CD14-positive monocyte (primary cell): ENCODE measurements at regions not wholly inside any gene's neighbourhood (a gene's known extent, or its start where the extent isn't known, plus 50 kb on each side); places are given as distances from the start of the nearest gene placed in this dataset.

Experiments
- DNase-seq, 3 donors: peaks; one replicate each; pipeline ENCODE4 v3.0.0-alpha.2; 2011 to 2022
- H2AFZ ChIP-seq: 2 replicates; pipeline ENCODE4 v1.6.0; 2012; ENCODE audit warnings: mild to moderate bottlenecking, low read depth, low read length, inconsistent platforms; ENCODE audit not compliant: insufficient read depth, poor library complexity, severe bottlenecking
- H3K27ac ChIP-seq, 2 donors: 1 replicate in 1 of 2; 2 replicates in 1 of 2; pipeline ENCODE4 v1.5.1; 2012 to 2013; ENCODE audit warnings: low read length in 2 of 2, control low read depth in 1 of 2, inconsistent platforms in 1 of 2, low read depth in 1 of 2, mild to moderate bottlenecking in 1 of 2
- H3K27me3 ChIP-seq, 2 donors: one replicate each; pipeline versions ENCODE4 v1.6.0 to v1.6.1; 2011 to 2013; ENCODE audit warnings: low read length in 2 of 2; ENCODE audit not compliant: control insufficient read depth in 2 of 2, insufficient read depth in 2 of 2
- H3K36me3 ChIP-seq, 2 donors: replicated peaks in 1 of 2; 1 replicate in 1 of 2; 2 replicates in 1 of 2; pipeline versions ENCODE4 v1.5.1 to v1.6.1; 2012 to 2013; ENCODE audit warnings: low read length in 2 of 2, control low read depth in 1 of 2, inconsistent platforms in 1 of 2, mild to moderate bottlenecking in 1 of 2; ENCODE audit not compliant: insufficient read depth in 2 of 2, control insufficient read depth in 1 of 2
- H3K4me1 ChIP-seq, 2 donors: 1 replicate in 1 of 2; 2 replicates in 1 of 2; pipeline versions ENCODE4 v1.5.1 to v1.6.1; 2012 to 2013; ENCODE audit warnings: low read length in 2 of 2, control low read depth in 1 of 2, inconsistent platforms in 1 of 2, mild to moderate bottlenecking in 1 of 2, moderate library complexity in 1 of 2; ENCODE audit not compliant: insufficient read depth in 2 of 2, control insufficient read depth in 1 of 2
- H3K4me2 ChIP-seq: replicated peaks from 2 replicates; pipeline ENCODE3; 2012; ENCODE audit warnings: low read length, moderate library complexity, mild to moderate bottlenecking; ENCODE audit not compliant: poor library complexity, severe bottlenecking; ENCODE audit errors: extremely low read depth
- H3K4me3 ChIP-seq, 3 experiments: fragments of 200-600 bp in 1 of 3; sonication (generic) in 1 of 3; replicated peaks in 1 of 3; 1 replicate in 2 of 3; 2 replicates in 1 of 3; pipeline ENCODE4 v1.5.1; 2011 to 2013; ENCODE audit warnings: low read length in 3 of 3, mild to moderate bottlenecking in 3 of 3, control low read depth in 2 of 3, low read depth in 2 of 3, inconsistent platforms in 1 of 3, moderate library complexity in 1 of 3
- H3K79me2 ChIP-seq: 2 replicates; pipeline ENCODE4 v1.6.0; 2012; ENCODE audit warnings: mild to moderate bottlenecking, control low read depth, inconsistent platforms, low read length, moderate library complexity; ENCODE audit not compliant: insufficient read depth
- H3K9ac ChIP-seq: 2 replicates; pipeline ENCODE4 v1.6.0; 2017; ENCODE audit warnings: low read length, mild to moderate bottlenecking; ENCODE audit not compliant: insufficient read depth, poor library complexity, severe bottlenecking
- H3K9me3 ChIP-seq, 2 donors: replicated peaks in 1 of 2; 1 replicate in 1 of 2; 2 replicates in 1 of 2; pipeline versions ENCODE4 v1.5.1 to v1.6.1; 2012 to 2013; ENCODE audit warnings: low read length in 2 of 2, control low read depth in 1 of 2; ENCODE audit not compliant: control insufficient read depth in 1 of 2, insufficient read depth in 1 of 2
- H4K20me1 ChIP-seq: 2 replicates; pipeline ENCODE4 v1.6.0; 2012; ENCODE audit warnings: mild to moderate bottlenecking, low read length, control low read depth, moderate library complexity; ENCODE audit not compliant: insufficient read depth
- H3K27ac Mint-ChIP-seq, 7 donors: one replicate each; pipeline ENCODE4 v1.8.0; 2020; ENCODE audit warnings: mild to moderate bottlenecking in 7 of 7, mixed read lengths in 7 of 7, moderate library complexity in 6 of 7, inconsistent platforms in 2 of 7
- H3K27me3 Mint-ChIP-seq, 3 donors: one replicate each; pipeline ENCODE4 v1.8.0; 2021 to 2022; ENCODE audit warnings: low read depth in 3 of 3, mild to moderate bottlenecking in 3 of 3, mixed read lengths in 3 of 3, moderate library complexity in 3 of 3, inconsistent platforms in 1 of 3
- H3K36me3 Mint-ChIP-seq, 2 donors: one replicate each; pipeline ENCODE4 v1.8.0; 2020; ENCODE audit warnings: mixed read lengths in 2 of 2, inconsistent platforms in 1 of 2, mild to moderate bottlenecking in 1 of 2
- H3K4me1 Mint-ChIP-seq: one replicate; pipeline ENCODE4 v1.8.0; 2020; ENCODE audit warnings: mild to moderate bottlenecking, mixed read lengths
- H3K4me3 Mint-ChIP-seq, 2 donors: one replicate each; pipeline ENCODE4 v1.8.0; 2020; ENCODE audit warnings: mild to moderate bottlenecking in 2 of 2, mixed read lengths in 2 of 2, moderate library complexity in 1 of 2
- H3K9me3 Mint-ChIP-seq, 7 donors: one replicate each; pipeline ENCODE4 v1.8.0; 2020 to 2022; ENCODE audit warnings: mixed read lengths in 7 of 7, mild to moderate bottlenecking in 6 of 7, moderate library complexity in 6 of 7, inconsistent platforms in 2 of 7
- CTCF ChIP-seq: fragments of 200-600 bp; IDR thresholded peaks from one replicate; pipeline ENCODE4 v1.8.0; 2022; ENCODE audit warnings: antibody characterized with exemption, mild to moderate bottlenecking
- WGBS: methylation state at CpG from one replicate; pipeline ENCODE4 v1.1.5; 2013; ENCODE audit warnings: missing lambda C conversion rate; ENCODE audit not compliant: insufficient coverage; 5-methylcytosine and 5-hydroxymethylcytosine counted together
- intact Hi-C, 2 donors: fragments of 100-400 bp; cut with micrococcal nuclease; formaldehyde crosslinking; loops; one replicate each; pipeline versions ENCODE4 v1.15.0 to v1.15.1; 2023

- Histone ChIP-seq H3K36me3 (peaks cover 14 to 43% of the 10 kb centered on the region in 2 donors), H3K9me3 (peaks cover 4 to 6% of the 10 kb centered on the region in 2 donors), H4K20me1 (no peaks in the 10 kb centered on the region), H3K4me1 (no peaks in the 10 kb centered on the region), H3K27me3 (no peaks in the 10 kb centered on the region), H3K79me2 (no peaks in the 10 kb centered on the region), H3K4me2 (no peak overlapping the region), H2AFZ (no peak overlapping the region), H3K4me3 (no peak overlapping the region), H3K9ac (no peak overlapping the region), H3K27ac (no peak overlapping the region)
- H3K4me1 Mint-ChIP-seq = no peaks in the 10 kb centered on the region
- no peaks in the 10 kb centered on the region for H3K27me3 Mint-ChIP-seq
- 100% methylated on average over 2 of the region's 4 CpGs for WGBS
- peaks cover 4 to 21% (median 10%) of the 10 kb centered on the region in 7 donors for H3K9me3 Mint-ChIP-seq
- peak overlapping the region in 1 of 7 donors; percentile 1 for H3K27ac Mint-ChIP-seq
- intact Hi-C loops = no loop called here
- no peak overlapping the region for H3K4me3 Mint-ChIP-seq
- TF ChIP-seq CTCF = no peak
- peaks cover 61 to 63% of the 10 kb centered on the region in 2 donors for H3K36me3 Mint-ChIP-seq
- no peak for DNase-seq
These were observed 67.7 kb upstream of the DRGX start for GRCh38 chr10:49463605-49464004.

GRCh38 chr10:49458869-49459268, 63.0 kb upstream of the DRGX start:
- Histone ChIP-seq H3K9me3 (peaks cover 5 to 11% of the 10 kb centered on the region in 2 donors), H3K27me3 (no peaks in the 10 kb centered on the region), H3K27ac (no peak overlapping the region), H3K36me3 (peaks cover 26 to 45% of the 10 kb centered on the region in 2 donors), H3K4me3 (no peak overlapping the region), H2AFZ (no peak overlapping the region), H3K4me2 (no peak overlapping the region), H3K4me1 (no peaks in the 10 kb centered on the region), H3K9ac (no peak overlapping the region), H3K79me2 (no peaks in the 10 kb centered on the region), H4K20me1 (no peaks in the 10 kb centered on the region)
- TF ChIP-seq CTCF = no peak
- H3K36me3 Mint-ChIP-seq = peaks cover 55 to 58% of the 10 kb centered on the region in 2 donors
- WGBS = 92% methylated on average over 6 of the region's 7 CpGs
- H3K9me3 Mint-ChIP-seq = peaks cover 4 to 16% (median 12%) of the 10 kb centered on the region in 7 donors
- no peaks in the 10 kb centered on the region for H3K27me3 Mint-ChIP-seq
- intact Hi-C loops = no loop called here
- DNase-seq = no peak
- H3K4me1 Mint-ChIP-seq = no peaks in the 10 kb centered on the region
- no peak overlapping the region for H3K4me3 Mint-ChIP-seq
- no peak overlapping the region for H3K27ac Mint-ChIP-seq
